GM12878 (cell line): ENCODE measurements at regions not wholly inside any gene's neighbourhood (a gene's known extent, or its start where the extent isn't known, plus 50 kb on each side); places are given as distances from the start of the nearest gene placed in this dataset.

ENCODE experiments used
- BCL11A ChIP-seq: IDR thresholded peaks from 2 replicates; pipeline ENCODE4 v1.6.1; 2011; ENCODE audit warnings: low read depth, low read length
- BMI1 ChIP-seq: fragments of 450-650 bp; IDR thresholded peaks from 2 replicates; pipeline ENCODE4 v1.6.1; 2016; ENCODE audit warnings: mild to moderate bottlenecking, moderate library complexity, borderline replicate concordance
- EZH2 ChIP-seq: IDR thresholded peaks from 2 replicates; pipeline ENCODE4 v1.6.1; 2012; ENCODE audit warnings: low read depth, mild to moderate bottlenecking, control low read depth, inconsistent platforms, low read length, borderline replicate concordance; ENCODE audit not compliant: control insufficient read depth
- NR2F1 ChIP-seq: fragments of 450-650 bp; conservative IDR thresholded peaks from 2 replicates; pipeline ENCODE4 v1.6.1; 2017; ENCODE audit warnings: mild to moderate bottlenecking
- NRF1 ChIP-seq: conservative IDR thresholded peaks from 2 replicates; pipeline ENCODE4 v1.6.1; 2011; ENCODE audit warnings: mild to moderate bottlenecking, low read depth, low read length, improper control_type of control experiment
- POLR2AphosphoS2 ChIP-seq: IDR thresholded peaks from 2 replicates; pipeline ENCODE4 v1.6.1; 2011; ENCODE audit warnings: low read depth, mild to moderate bottlenecking, low read length, improper control_type of control experiment, moderate library complexity
- RCOR1 ChIP-seq: conservative IDR thresholded peaks from 2 replicates; pipeline ENCODE4 v1.6.1; 2012; ENCODE audit warnings: low read depth, low read length, improper control_type of control experiment
- TARDBP ChIP-seq: IDR thresholded peaks from 2 replicates; pipeline ENCODE4 v1.6.1; 2016; ENCODE audit warnings: borderline replicate concordance
- TBL1XR1 ChIP-seq: IDR thresholded peaks from 2 replicates; pipeline ENCODE4 v1.6.1; 2012; ENCODE audit warnings: low read depth, low read length, improper control_type of control experiment
- TCF7 ChIP-seq: IDR thresholded peaks from 2 replicates; pipeline ENCODE4 v1.6.1; 2014; ENCODE audit warnings: antibody characterized with exemption, borderline replicate concordance
- ZBTB40 ChIP-seq: fragments of 450-650 bp; IDR thresholded peaks from 2 replicates; pipeline ENCODE4 v1.6.1; 2016; ENCODE audit warnings: mild to moderate bottlenecking, moderate library complexity, borderline replicate concordance
- TF ChIP-seq, protein P1 (sequence below): IDR thresholded peaks from 2 replicates; pipeline ENCODE4 v1.6.1; 2012; ENCODE audit warnings: improper control_type of control experiment, low read depth, low read length; ENCODE audit not compliant: insufficient replicate concordance

DNA sequence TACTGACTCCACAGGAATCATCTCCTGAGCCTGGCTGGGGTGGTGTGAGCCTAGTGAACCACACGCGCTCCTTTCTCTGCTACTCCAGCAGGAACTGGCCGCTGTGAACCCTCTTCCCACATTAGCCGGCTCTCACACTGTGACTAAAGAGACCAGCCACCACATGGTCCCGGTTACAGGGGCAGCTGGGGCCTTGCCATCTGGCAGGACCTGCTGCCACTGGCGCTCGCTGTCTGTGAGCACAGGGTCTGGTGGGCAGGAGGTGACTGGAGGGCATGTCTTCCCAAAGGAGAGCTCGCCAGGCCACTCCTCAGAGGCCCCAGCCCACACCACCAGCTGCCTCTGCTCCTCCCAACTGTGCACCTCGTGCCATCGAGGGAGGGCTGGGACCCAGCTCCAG is 99.3 kb downstream of the SINHCAF start (continued):
- TF ChIP-seq, protein P1, sequence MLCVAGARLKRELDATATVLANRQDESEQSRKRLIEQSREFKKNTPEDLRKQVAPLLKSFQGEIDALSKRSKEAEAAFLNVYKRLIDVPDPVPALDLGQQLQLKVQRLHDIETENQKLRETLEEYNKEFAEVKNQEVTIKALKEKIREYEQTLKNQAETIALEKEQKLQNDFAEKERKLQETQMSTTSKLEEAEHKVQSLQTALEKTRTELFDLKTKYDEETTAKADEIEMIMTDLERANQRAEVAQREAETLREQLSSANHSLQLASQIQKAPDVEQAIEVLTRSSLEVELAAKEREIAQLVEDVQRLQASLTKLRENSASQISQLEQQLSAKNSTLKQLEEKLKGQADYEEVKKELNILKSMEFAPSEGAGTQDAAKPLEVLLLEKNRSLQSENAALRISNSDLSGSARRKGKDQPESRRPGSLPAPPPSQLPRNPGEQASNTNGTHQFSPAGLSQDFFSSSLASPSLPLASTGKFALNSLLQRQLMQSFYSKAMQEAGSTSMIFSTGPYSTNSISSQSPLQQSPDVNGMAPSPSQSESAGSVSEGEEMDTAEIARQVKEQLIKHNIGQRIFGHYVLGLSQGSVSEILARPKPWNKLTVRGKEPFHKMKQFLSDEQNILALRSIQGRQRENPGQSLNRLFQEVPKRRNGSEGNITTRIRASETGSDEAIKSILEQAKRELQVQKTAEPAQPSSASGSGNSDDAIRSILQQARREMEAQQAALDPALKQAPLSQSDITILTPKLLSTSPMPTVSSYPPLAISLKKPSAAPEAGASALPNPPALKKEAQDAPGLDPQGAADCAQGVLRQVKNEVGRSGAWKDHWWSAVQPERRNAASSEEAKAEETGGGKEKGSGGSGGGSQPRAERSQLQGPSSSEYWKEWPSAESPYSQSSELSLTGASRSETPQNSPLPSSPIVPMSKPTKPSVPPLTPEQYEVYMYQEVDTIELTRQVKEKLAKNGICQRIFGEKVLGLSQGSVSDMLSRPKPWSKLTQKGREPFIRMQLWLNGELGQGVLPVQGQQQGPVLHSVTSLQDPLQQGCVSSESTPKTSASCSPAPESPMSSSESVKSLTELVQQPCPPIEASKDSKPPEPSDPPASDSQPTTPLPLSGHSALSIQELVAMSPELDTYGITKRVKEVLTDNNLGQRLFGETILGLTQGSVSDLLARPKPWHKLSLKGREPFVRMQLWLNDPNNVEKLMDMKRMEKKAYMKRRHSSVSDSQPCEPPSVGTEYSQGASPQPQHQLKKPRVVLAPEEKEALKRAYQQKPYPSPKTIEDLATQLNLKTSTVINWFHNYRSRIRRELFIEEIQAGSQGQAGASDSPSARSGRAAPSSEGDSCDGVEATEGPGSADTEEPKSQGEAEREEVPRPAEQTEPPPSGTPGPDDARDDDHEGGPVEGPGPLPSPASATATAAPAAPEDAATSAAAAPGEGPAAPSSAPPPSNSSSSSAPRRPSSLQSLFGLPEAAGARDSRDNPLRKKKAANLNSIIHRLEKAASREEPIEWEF, result no peak
- no peak for TF ChIP-seq EZH2
- no peak for TF ChIP-seq NRF1
- no peak for TF ChIP-seq BCL11A
- no peak for TF ChIP-seq TBL1XR1
- TF ChIP-seq TCF7, result no peak
- no peak for TF ChIP-seq POLR2AphosphoS2
- no peak for TF ChIP-seq NR2F1
- TF ChIP-seq BMI1, result no peak
- no peak for TF ChIP-seq ZBTB40
- TF ChIP-seq RCOR1, result no peak
- no peak for TF ChIP-seq TARDBP
- TF ChIP-seq, all 136 proteins: peak for 0
